NOMO-1 treated with DMSO at 0.1 percent for 48 hours (cell line): ENCODE measurements at regions not wholly inside any gene's neighbourhood (a gene's known extent, or its start where the extent isn't known, plus 50 kb on each side); places are given as distances from the start of the nearest gene placed in this dataset.
"Not testable (repeated sequence)": the region's sequence is repeated elsewhere in the genome, so short reads cannot be mapped to it uniquely, and the experiment has no call there.

Experiments
- DNase-seq: peaks from one replicate; lab custom pipeline; 2025; ENCODE audit not compliant: unreplicated experiment; lab: John Stamatoyannopoulos, UW

DNA sequence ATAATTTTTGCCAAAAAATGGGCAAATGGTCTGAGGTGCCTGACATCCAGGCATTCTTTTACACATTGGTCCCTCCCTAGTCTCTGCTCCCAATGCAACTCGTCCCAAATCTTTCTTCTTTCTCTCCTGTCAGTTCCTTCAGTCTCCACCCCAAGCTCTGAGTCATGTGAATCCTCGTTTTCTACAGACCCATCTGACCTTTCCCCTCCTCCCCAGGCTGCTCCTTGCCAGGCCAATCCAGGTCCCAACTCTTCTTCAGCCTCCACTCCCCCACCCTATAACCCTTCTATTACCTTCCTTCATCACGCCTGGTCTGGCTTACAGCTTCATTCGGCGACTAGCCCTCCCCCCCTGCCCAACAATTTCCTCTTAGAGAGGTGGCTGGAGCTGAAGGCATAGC is 55.3 kb downstream of the BBS10 start:
- not testable (repeated sequence) for DNase-seq

DNA sequence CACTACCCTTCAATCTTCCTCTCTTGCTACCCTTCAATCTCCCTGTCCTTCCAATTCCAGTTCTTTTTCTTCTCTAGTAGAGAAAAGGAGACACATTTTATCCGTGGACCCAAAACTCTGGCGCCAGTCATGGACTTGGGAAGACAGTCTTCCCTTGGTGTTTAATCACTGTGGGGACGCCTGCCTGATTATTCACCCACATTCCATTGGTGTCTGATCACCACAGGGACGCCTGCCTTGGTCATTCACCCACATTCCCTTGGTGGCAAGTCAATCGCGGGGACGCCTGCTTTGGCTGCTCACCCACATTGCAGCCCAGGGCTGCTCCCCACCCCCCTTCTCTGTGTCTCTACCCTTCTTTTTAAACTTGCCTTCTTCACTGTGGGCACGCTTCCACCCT is 55.9 kb downstream of the BBS10 start:
- DNase-seq: not testable (repeated sequence)

DNA sequence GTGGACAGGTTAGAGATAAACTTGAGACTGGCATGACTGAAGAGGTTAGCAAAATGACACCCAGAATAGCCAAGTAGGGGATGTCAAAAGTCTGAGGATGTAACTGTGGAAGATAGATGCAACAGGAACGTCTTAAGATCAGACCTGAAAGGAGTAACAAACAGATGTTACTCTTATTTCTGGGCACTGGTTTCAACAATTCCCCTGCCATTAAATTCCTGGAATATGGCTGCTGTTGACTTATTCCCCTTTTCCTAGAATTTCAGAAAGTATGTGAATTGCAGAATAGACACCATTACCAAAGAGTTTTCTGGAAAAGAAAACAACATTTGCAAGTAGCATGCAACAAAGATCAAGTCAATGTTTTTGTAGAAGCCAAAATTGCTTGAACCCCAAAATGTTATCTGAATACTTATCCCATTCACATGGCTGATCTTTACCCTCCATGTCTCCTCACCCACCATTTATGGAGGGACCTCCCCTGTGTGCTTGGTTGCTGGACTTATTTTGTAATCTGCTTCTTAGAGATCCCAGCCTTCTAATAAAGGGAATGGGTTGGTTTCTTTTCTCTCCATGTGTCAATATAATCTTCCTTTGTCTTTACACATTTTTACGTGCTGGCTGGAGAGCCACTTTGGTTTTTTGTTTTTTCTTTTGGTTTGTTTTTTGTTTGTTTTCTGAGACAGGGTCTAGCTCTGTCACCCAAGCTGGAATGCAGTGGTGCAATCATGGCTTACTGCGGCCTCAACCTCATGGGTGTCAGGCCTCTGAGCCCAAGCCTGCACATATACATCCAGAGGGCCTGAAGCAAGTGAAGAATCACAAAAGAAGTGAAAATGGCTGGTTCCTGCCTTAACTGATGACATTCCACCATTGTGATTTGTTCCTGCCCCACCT is 57.0 kb downstream of the BBS10 start:
- DNase-seq: no peak

DNA sequence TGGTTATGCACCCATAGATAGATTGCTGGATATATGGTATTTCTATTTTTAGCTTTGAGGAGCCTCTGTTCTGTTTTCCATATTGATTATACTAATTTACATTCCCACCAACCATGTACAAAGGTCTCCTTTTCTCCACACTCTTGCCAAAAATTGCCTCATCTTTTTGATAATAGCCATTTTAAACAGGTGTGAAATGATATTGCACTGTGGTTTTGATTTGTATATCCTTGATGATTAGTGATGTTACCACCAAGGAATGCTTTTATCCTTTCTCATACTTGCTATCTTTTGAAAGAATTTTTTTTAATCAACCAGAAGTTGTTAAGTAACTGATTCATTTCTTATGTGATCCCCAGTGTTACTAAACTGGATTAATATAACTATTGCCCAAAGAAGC is 60.0 kb downstream of the BBS10 start:
- no peak for DNase-seq

DNA sequence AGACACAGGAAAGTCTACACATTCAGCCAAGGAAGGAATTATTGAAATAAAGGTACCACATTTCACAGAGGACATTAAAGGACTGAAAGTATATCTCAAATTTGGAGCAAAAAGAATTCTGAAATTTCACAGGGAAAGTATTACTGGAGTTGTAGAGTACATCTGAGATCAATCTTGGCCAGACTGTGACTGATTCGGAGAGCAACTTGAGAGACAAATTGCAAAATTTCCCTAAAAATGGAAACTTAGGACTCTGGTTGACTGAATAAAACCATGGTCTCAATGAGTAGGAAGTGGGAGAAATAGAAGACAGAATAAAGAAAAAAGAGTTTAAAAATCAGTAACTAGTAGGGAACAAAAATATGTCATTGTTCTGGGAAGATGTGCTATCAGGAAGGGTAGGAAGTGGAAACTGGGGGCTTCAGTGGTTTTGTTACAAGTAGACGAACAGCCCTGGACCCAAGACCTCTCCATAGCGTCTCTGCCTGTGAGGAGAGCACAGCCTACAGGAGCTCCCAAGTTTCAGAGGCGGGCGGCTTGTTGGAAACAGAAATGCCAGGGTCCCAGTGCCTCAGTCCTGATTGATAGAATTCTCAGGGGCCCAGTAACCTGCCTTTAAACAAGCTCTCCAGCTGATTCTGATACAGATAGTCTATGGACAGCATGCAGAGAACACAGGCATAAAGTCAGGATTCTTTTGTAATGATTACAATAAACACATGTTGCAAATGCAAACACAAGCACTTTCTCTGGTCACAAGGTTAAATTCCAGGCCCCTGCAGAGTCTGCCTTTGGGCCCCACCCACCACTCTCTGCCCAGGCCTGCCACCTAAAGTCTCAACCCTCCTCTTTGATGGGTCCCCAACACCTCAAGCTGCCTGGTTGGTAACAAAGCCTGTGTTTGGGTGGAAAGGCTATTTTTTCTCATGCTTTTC is 63.1 kb downstream of the BBS10 start:
- no peak for DNase-seq

DNA sequence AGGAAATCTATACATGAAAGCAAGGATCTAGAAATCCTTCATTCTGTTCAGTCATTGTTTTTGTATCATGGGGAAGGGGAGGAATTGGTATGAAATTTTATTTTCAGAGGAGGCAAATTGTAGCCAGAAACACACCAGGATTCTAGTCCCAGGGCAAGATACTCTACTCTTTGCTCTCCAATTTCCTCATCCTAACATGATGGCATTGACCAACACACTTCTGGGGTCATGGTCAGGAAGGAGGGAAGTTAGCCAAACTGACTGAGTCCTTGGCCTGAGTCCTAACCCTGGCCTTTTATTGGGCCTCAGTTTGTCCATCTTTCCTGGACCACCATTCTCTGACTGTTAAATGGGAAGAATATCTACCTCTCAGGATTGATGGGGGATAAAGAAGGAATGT is 65.5 kb downstream of the BBS10 start:
- no peak for DNase-seq

DNA sequence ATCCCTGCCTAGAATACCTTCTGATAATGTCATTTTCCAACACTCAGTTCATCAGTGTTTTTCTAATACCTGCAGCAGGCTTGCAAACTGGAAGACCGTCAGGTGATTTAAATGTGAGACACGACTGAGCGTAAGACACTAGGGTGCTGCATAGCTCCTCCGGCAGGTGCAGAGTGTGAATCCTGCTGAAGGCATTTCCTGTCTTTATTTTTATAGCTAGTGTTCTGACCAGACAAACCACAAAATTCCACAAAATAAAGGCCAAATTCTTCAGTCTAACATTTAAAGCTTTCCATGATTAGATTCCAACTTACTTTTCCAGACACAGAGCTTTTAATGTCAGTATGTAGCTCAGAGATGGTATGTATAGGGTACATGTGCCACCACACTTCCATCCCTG is 70.7 kb downstream of the BBS10 start:
- no peak for DNase-seq

DNA sequence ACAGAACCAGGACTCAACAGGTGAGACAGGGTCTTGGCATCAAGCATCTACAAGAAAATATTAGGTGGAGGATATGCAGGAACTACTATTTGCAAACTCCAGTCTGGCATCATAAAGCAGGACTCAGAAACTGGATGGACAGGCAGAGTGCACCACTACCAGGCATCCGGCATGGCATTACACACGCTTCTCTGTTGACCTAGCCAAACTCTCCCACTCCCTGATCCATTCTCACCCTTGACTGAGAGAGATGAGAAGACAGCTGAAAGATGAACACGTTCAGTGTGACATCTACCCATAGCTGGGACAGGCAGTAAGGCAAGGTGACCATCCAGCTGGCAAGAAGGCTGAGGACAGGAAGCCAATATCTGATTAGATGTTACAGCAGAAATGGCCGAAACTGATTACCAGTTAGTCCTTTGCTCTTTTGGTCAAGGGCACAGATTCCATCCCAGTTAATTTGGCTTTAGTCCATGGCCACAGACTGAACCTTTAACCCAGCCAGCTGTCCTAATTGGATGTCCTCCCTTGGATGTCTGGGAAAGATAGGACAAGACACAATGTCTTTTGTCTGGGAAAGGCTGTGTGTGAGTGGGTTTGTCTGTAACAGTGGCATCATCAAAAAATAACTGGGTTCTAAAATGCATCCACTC is 71.6 kb downstream of the BBS10 start:
- DNase-seq: no peak

DNA sequence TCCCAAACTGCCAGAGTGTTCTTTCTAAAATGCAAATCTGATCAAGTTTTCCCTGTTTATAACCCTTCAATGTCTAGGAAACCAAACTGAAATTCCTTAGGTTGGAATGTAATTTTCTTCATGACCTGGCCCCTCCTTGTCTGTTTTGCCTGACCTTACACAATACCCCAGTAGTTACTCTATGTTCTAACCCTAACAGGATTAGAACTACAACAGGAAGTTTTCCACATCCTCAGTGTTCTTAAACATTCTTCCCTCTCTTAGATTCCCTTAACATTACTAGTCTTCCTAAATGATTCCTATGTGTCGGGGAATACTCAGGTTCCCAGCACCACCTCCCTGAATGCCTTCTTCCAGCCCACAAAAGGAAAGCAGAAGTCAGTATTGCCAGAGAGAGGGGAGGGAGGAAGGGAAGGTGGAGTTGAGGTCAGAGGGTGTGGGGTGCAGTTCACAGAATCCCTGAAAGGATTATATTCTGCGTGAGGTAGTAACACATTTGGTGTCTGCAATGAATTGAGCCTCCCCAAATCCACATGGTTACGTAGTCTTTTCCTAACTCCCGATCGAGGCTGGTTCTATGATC is 72.6 kb downstream of the BBS10 start:
- DNase-seq: peak; percentile 46

DNA sequence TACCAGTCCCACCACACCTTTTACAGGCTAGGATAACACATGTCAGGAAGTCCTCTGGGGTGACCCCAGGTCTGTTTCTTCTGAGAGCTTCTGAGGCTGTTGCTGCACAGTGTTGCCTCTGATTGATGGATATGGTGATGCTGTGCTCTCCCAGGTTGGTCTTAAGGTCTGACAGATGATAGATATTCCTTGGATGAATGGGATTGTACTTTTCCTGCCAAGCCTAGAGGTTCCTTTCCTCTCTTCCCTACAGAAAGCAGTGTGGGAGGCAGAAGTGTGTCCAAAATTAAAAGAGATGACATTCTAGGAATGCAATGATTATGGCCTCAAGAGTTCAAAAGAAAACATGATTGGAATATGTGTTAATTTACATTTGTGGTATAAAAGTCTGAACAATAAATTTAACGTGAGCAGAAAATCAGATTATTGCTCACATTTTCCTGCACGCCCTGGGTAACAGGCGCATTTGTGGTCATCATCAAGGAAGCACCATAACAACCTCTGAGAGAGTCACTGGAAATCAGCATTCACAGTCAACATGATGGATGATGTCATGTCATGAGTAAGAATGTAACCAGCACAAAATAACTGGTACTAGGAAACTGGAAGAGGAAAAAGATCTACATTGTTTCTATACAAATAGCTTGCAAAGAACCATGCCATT is 73.7 kb downstream of the BBS10 start:
- no peak for DNase-seq

DNA sequence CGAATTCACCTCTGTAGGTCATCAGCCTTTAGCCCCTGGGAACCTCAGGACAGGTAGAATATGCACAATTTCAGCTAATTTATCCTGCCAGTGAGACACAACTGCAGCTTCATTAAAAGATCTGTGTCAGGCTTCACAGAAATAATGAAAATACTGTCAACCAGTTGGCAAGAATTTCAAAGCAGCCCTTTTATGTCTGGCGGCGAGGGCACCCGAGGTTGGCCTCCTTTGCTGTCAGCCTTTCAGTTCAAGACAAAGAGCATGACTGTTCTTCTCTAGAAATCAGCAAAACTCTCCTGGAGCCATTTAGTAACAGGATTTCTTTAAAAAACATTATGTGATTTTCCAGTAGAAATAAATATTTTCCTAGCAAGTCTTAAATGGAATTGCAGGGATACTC is 75.9 kb downstream of the BBS10 start:
- no peak for DNase-seq

DNA sequence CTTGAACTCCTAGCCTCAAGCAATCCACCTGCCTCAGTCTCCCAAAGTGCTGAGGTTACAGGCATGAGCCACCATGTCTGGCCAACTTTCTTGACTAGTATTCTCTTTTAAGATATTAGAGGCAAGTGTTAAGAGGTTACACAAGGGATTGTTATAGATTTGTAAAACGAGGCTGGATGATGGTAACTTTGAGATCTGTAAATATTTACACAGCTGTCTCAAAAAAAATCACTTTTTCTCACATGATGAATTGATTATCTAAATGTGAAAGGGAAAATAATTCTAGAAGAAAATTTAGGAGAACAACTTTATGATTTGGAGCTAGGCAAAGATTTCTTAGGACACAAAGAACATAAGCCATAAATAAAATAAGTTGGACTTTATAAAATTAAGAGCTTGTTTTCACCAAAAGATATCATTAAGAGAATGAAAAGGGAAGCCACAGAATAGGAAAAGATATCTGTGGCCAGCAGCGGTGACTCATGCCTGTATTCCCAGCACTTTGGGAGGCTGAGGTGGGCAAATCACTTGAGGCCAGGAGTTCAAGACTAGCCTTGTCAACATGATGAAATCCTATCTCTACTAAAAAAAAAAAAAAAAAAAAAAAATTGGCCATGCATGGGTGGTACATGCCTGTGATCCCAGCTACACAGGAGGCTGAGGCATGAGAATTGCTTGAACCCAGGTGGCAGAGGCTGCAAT is 77.4 kb downstream of the BBS10 start:
- DNase-seq: no peak

DNA sequence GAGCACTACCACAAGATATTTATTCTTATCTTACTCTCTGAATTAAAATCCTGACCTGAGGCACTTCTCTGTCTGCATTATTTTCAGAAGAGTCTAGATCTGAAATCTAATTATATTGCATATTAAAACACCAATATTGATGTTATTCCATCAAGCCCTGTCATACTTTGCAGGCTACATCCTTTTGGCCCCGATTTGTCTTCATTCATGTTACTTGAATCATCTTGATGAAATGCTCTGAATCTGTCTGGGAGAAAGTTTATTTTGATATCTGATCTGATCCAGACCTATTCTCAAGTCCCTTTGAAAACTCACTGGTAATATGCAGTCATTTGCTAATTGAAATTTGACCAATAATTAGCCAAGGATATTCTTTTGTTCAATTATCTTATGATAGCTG is 79.9 kb downstream of the BBS10 start:
- no peak for DNase-seq

DNA sequence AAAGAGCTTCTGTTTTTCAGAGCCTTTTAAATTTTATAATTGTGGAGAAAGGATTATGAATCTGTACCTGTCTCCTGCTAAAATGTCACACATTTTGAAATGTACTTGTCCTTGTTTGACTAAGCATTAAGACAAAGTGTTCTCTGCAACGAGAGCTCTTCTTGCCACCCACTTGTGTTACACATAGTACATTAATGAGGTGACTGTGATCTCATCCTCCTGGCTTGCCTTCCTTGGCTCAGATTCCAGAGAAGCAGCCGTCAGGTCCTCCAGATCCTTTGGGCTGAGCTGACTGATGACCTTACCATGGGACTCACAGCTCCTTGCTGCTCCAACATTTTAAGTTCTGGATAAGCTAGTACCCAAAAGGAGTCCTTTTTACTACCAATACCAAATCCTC is 81.4 kb downstream of the BBS10 start:
- no peak for DNase-seq

DNA sequence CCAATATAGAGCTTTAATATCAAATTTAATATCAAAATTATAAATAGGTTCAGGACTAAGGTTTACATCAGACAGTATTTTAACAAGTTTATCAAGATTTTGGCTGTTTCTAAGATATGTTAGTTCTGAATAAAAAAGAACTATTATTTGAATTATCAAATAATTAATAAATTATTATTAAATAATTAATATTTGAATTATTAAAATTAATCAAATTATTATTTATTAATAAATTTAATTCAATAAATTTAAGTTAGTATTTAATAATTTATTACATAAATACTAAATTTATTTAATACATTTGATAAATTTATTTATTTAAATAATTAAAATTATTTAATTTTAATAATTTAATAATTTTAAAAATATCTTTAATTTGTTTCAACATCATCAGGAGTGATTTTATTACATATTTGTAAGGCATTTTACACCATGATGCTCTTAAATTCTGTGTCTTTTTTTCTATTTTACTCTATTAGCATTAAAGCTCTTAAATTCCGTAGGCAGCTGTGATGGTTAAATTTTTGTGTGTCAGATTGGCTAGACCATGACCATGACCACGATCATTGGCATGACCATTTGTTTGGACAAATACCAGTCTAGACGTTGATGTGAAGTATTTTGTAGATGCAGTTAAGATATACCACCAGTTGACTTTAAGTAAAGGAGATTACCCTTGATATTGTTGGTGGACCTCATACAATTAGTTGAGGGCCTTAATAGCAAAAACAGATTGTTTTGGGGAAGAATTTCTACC is 82.6 kb downstream of the BBS10 start:
- DNase-seq: no peak

DNA sequence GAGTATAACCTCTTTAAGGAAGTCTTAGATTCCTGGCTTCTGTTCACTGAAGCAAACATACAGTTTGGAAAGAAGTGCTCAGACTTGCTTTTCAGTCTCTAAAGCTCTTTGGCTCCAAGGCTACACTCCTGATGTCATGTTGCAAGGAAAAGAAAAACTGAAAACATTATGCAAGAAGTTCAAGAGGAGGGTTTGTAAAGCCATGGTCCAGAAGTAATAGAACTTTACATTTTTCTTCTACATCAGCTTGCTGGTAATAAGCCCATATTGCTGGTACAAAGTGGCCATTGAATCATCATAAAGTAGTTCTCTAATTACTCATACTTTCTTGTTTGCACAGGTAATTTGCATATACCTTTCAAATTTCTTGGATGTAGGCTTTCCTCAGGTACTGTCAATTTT is 83.6 kb downstream of the BBS10 start:
- DNase-seq: no peak

DNA sequence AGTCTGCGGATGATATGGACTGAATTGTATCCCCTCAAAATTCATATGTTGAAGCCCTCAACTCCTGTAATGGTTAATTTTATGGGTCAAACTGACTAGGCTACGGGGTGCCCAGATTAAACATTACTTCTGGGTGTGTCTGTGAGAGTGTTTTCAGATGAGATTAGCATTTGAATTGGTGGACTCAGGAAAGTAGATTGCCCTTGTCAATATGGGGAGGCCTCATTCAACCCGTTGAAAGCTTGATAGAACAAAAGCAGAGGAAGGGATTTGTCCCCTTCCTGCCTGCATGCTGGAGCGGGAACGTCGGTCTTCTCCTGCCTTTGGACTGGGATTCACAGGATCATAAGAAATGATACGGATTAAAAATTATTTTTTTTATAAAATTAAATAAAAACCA is 84.5 kb downstream of the BBS10 start:
- DNase-seq: no peak

DNA sequence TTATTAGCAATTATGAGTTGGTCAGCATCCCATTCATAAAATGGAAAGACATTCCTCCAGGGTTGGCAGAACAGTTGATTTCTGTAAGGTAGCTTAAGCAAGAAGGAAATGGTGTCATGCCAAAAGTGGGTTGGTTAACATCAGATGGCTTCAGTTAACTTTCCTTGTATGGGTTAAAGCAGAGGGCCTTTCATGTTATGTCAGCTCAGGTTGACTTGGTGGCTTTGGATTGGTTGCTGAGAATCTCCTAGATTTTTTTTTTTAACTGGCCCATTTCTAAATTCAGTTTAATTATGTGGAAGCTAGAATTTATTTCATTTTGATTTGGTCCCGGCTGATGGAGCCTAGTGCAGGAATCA is 87.8 kb downstream of the BBS10 start:
- no peak for DNase-seq

DNA sequence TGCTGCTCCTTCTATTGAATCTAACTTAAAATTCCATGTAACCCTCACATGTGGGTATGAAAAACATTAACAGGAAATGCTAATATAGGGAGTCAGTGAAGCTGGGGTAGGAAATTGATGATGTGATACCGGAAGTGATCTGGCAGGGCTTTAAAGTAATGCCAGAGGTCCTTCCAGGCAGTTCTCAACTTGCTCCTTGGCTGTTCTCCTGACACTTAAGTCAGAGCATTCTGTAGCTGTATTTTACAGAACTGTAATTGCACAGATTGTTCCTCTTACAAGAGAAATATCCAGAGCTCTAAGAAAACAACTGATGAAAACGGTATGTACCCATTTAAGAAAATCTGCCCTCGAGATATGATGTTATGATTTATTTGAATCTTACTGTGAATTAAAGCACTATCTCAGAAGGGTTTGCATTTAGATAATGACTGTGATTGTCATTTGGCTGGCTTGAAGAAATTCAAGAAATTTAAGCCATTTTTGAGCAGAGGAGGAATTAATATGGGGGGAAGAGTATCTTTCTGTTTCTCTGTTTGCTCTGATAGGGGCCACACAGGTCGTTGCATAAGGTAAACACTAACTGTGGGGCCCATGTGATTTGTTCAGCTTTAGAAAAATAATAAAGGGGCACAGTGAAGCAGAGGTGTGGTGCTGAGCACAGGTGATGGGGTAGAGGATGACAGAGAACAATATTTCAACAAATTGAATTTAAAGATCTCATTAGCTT is 88.4 kb downstream of the BBS10 start:
- DNase-seq: no peak
